ENCODE measurements at regions not wholly inside any gene's neighbourhood (a gene's known extent, or its start where the extent isn't known, plus 50 kb on each side); places are given as distances from the start of the nearest gene placed in this dataset.
A peak's percentile ranks its signal among the peaks of the same experiment; 100 is the strongest.

GRCh38 chr9:106287091-106287631 is 575.8 kb upstream of the ZNF462 start:
- no peak for DNase-seq

GRCh38 chr9:106287731-106288130 is 575.2 kb upstream of the ZNF462 start:
- DNase-seq, result no peak

- DNase-seq, result no peak
Measured at GRCh38 chr9:106288689-106289088, 574.3 kb upstream of the ZNF462 start.

- DNase-seq, result no peak
Measured at GRCh38 chr9:106291786-106292185, 571.2 kb upstream of the ZNF462 start.

GRCh38 chr9:106296426-106296825 is 566.5 kb upstream of the ZNF462 start:
- no peak for DNase-seq

- DNase-seq, result no peak
Measured at GRCh38 chr9:106298997-106299396, 564.0 kb upstream of the ZNF462 start.

- DNase-seq, result no peak
Measured at GRCh38 chr9:106304401-106304920, 558.5 kb upstream of the ZNF462 start.

GRCh38 chr9:106305428-106306133 is 557.4 kb upstream of the ZNF462 start:
- DNase-seq, result no peak

GRCh38 chr9:106307670-106308069 is 555.3 kb upstream of the ZNF462 start:
- no peak for DNase-seq

GRCh38 chr9:106309925-106310324 is 553.0 kb upstream of the ZNF462 start:
- DNase-seq, result no peak

- DNase-seq, result no peak
Measured at GRCh38 chr9:106310782-106311181, 552.2 kb upstream of the ZNF462 start.

GRCh38 chr9:106312906-106313305 is 550.1 kb upstream of the ZNF462 start:
- no peak for DNase-seq

- no peak for DNase-seq
Measured at GRCh38 chr9:106314476-106314875, 548.5 kb upstream of the ZNF462 start.

GRCh38 chr9:106321394-106322180 is 541.4 kb upstream of the ZNF462 start:
- peak; percentile 23 for DNase-seq

GRCh38 chr9:106322706-106323245 is 540.2 kb upstream of the ZNF462 start:
- no peak for DNase-seq

- DNase-seq, result no peak
Measured at GRCh38 chr9:106324053-106324585, 538.8 kb upstream of the ZNF462 start.

- no peak for DNase-seq
Measured at GRCh38 chr9:106324591-106325280, 538.2 kb upstream of the ZNF462 start.

- DNase-seq, result no peak
Measured at GRCh38 chr9:106326493-106326892, 536.5 kb upstream of the ZNF462 start.

GRCh38 chr9:106333481-106333880 is 529.5 kb upstream of the ZNF462 start:
- DNase-seq, result peak; percentile 94

GRCh38 chr9:106334081-106334480 is 528.9 kb upstream of the ZNF462 start:
- DNase-seq, result no peak

- no peak for DNase-seq
Measured at GRCh38 chr9:106339882-106340281, 523.1 kb upstream of the ZNF462 start.

- no peak for DNase-seq
Measured at GRCh38 chr9:106350777-106351176, 512.2 kb upstream of the ZNF462 start.

GRCh38 chr9:106356924-106357323 is 506.0 kb upstream of the ZNF462 start:
- no peak for DNase-seq

Measured in NCI-H510A treated with DMSO at 0.1 percent for 48 hours (cell line).